ENCODE measurements at regions not wholly inside any gene's neighbourhood (a gene's known extent, or its start where the extent isn't known, plus 50 kb on each side); places are given as distances from the start of the nearest gene placed in this dataset.

GRCh38 chr2:195606179-195606578 is 50.8 kb upstream of the SLC39A10 start:
- DNase-seq, result no peak

DNA sequence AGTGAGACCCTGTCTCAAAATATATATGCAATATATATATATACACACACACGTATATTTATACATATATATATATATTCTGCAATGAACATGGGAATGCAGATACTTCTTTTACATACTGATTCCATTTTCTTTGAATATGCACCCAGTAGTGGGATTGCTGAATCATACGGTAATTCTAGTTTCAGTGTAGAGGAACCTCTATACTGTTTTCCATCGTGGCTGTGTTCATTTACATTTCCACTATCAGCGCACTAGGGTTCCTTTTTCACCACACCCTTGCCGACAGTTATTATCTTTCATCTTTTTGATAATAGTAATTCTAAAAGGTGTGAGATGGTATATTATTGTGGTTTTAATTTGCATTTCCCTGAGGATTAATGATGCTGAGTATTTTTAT is 52.3 kb upstream of the SLC39A10 start:
- DNase-seq, result no peak

- DNase-seq, result no peak
These were observed 53.0 kb upstream of the SLC39A10 start for GRCh38 chr2:195603998-195604397.

DNA sequence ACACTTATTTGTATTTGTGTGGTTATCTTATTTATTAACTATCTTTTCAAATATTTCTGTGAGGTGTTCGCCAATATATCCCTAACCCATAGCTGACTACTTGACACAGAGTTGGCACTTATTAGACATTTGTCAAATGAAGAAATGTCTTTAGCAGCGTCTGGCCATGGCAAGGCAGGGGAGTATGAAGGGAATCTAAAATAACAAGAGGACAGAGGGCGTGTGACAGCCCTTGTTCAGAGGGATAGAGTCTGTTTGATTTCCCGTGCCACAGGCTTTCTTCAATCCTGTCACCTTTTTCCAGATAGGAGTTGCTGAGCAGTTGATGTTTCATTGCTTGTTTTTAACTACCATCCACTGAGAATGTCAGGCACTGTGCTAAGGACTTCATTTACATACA is 53.6 kb upstream of the SLC39A10 start:
- DNase-seq, result no peak

DNA sequence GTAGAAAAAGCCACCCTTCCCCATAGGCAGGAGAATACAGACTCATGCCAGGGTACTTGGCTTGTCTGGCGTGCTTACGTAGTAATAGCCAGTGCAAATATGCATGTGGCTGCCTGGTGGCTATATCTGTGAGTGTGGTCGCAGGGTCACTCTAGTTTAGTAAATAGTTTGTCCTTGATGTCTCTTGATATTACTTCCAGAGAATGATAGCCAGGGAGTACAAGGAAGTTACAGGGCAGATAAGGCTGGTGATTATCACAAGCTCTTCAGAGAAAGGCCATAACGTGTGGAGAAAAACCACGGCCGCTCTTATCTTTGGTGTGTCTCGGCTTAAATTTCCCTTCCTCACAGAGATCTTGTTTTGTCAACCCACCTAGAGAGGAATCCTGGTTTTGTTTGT is 54.3 kb upstream of the SLC39A10 start:
- DNase-seq, result no peak

- no peak for DNase-seq
These were observed 55.7 kb upstream of the SLC39A10 start for GRCh38 chr2:195601361-195601760.

DNA sequence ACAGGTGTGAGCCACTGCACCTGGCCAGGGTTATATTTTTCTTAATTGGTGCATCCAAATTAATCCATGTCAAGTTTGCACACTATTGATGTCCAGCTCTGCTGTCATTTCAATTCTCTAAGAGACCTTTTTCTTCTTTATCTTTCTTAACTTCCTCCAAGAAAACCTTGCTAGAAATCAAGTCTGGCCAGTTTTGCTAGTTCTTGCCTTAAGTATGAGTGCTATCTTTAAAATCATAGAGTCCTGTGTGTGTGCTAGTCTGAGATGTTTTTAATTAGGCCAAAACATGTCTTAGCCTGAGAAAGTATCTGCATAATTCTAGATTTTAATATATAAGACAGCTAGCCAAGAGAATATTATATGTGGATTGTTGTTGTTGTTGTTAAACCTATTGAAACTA is 56.2 kb upstream of the SLC39A10 start:
- no peak for DNase-seq

DNA sequence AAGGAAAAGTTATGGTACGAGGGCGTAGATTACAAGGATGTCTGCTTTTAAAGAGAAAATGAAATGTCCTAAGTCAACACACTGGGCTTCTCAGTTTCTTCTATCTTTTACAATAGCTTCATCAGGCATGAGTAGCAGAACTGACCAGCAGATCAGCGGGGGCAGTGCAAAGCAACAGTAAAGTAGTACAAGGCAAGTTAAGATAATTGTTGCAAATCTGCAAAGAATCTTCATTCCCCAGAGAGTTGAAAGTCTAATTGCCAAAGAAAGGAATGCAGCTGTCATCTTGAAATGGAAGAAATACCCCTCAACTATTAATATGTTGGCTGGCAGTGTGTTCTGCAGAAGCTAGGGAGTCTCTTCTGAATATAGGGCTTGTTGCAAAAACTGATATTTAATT is 60.2 kb upstream of the SLC39A10 start:
- DNase-seq, result no peak

DNA sequence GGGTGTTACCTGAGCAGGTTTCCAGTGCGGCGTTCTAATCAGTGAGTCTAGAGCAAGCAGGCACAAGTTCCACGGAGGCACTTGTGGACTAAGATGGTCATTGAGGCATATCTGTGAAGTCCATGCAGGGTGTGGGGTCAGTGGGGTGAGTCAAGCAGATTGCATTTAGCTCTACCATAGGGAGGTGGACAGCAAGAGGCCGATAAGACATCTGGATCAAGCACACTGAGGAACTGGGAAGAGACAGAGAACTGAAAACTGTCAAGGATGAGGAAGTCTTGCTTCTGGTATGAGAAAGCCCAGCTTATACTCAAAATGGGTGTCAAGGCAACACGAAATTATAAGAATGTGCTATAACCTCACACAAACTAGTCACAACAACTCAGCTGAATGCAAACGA is 61.2 kb upstream of the SLC39A10 start:
- no peak for DNase-seq

- no peak for DNase-seq
These were observed 61.9 kb upstream of the SLC39A10 start for GRCh38 chr2:195594919-195595694.

DNA sequence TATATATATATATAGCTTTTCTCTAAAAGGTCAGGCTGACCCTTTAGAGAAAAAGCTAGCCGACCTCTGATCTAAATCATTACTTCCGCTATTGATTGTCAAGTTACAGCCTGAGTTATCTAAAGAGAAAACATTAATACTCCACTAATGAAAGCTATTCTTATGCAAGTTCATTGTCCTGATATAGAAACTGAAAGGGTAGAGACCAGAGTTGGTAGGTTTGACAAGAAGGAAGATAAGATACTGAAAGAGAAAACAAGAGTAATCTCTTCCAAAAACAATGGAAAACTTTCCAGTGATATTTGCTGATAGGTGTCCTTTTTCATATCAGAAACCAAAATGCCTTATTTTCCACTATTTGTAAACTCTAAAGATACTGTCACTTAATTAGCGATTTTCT is 62.8 kb upstream of the SLC39A10 start:
- DNase-seq, result no peak

DNA sequence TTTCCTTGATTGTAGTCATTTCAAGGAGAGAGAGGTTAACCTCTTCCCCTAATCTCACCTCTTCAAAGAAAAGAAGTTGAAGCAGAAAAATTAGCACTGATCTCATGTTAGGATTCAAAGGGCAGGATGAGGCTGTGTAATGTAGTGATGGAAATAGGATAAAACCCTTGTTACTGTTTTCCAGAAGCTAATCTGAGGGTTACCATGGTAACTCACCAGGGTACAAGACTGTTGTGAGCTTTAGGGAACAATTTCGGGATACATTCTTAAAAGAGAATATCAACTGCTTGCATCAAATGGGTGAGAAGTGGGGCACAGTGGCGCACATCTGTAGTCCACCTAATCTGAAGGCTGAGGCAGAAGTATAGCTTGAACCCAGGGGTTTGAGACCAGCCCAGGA is 64.9 kb upstream of the SLC39A10 start:
- DNase-seq, result no peak

DNA sequence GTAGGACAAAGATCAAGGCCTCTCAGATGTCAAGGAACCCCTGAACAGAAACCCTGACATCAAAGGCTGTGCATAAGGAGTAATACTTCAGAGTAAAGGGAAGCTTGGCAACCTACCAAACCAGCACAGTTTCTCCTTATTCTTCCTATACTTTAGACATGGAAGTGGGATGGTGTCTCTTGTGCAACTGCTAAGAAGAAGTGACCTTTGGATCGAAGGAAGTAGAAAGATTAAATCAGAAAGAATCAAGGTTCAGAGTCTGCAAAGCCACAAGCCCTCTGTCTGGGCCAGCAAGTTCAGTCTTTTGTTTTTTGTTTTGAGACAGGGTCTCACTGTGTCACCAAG is 66.2 kb upstream of the SLC39A10 start:
- no peak for DNase-seq

DNA sequence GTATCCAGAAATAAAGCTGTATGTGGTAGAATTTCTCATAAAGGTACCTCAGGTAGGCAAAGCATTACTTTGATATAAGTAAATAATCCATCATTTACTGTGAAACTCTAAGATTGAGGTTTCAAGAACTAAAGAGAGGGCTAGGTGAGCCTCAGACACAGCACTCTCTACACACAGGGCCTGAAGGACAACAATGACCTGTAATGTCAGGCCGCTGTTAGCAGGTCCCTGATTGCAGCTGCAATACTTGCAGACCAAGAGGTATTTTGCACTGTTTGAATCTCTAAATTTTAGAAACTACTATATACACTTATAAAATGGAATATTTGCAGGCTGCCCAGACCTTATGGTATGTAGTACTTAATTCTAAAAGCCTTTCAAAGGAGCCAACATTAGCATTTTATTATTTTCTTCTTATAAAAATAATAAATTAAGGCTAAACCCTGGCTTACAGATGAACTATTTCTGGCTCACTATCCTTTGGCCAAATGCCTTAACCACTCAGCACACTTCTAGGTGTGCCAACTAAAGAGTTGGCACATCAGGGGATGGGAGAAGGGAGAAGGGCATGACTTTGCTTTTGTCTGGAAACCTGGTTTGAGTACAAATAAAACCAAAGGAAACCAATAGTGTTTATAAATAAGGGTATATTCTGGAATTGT is 66.7 kb upstream of the SLC39A10 start:
- DNase-seq, result no peak

DNA sequence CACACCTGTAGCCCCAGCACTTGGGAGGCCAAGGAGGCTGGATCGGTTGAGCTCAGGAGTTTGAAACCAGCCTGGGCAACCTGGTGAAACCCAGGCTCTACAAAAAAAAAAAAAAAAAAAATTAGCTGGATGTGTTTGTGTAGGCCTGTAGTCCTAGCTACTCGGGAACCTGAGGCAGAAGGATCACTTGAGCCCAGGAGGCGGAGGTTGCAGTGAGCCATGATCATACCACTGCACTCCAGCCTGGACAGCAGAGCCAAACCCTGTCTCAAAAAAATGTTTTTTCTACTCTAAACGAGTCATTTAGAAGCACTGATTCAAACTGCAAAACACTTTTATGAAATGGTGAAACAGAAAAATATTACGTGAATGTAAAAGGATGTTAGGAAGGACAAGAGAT is 69.1 kb upstream of the SLC39A10 start:
- no peak for DNase-seq

DNA sequence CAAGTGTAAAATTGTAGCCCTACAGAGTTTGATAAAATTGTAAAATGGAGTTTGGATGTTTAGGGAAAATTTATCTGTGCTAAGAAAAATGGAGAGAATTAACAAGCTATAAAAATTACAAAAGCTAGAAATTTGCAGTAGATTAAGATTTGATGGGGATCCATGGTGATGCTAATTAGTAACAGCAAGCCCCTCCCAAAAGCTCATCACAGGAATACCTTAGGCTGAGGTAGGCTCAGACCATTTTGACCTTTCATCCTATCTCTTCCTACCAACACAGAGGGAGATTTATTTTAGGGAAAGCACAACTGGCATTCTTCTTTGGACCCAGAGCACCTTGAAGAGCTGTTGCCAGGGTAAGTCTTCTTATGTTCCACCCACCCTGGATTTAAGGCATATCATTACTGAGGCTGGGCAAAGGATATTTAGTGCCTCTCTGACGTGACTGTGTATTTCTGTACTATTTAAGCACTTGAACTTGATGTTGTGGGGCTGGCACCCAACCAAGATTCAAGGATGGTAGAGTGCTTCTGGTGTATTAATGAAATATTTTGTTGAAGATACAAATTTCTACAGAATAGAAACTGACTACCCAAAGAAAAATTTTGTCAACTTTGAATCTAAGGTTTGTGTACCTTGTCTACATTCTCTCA is 70.8 kb upstream of the SLC39A10 start:
- DNase-seq, result no peak

- DNase-seq, result no peak
These were observed 74.8 kb upstream of the SLC39A10 start for GRCh38 chr2:195582188-195582587.

- peak; percentile 93 to 95 for DNase-seq
These were observed 77.1 kb upstream of the SLC39A10 start for GRCh38 chr2:195579776-195580555.

GRCh38 chr2:195575879-195576401 is 81.1 kb upstream of the SLC39A10 start:
- peak; percentile 59 to 77 for DNase-seq

- DNase-seq, result no peak
These were observed 82.0 kb upstream of the SLC39A10 start for GRCh38 chr2:195575016-195575415.

- DNase-seq, result no peak
These were observed 82.7 kb upstream of the SLC39A10 start for GRCh38 chr2:195574312-195574711.

GRCh38 chr2:195572895-195573683 is 83.9 kb upstream of the SLC39A10 start:
- DNase-seq, result no peak

Measured in Kasumi-1 (cell line).